ENCODE measurements at regions not wholly inside any gene's neighbourhood (a gene's known extent, or its start where the extent isn't known, plus 50 kb on each side); places are given as distances from the start of the nearest gene placed in this dataset.

DNA sequence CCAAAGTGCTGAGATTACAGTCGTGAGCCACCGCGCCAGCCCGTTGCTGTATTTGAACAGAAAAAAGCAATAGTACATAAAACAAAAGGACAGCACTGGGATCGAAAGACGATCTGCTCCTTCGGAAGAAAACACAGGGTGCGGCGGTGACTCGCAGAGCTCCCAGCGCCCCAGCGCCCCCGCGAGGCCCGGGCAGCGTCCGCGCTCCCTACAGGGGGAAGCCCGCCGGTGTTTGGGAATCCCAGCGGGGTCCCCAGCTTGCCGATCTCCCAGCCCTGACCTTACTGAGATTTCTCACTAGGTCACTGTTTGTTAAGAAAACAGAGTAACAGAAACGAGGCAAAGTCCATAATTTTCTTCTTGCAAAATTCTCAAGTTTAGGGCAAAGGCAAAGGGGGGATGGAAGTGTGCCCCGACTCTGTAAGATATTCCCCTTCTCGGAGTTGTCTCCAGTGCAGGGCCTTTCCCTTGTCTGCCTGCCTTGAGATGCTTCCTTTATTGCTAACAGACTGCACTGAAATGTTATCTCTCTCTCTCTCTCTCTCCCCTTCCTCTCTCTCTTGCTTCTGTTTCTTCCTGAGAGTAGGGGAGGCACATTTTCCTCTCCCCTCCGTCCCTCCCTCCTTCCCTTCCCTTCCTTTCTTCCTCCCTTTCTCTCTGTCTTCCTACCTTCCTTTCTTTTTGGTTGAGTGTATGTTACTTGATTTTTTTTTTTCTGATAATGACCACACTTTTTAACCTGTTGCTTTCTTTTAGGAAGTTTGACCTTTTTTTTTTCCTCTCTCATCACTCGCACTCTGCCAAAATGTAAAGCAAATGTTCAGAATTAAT is 91.9 kb downstream of the TMEM30B start:
- TF ChIP-seq JUND (IDR thresholded peaks at IDR 0.05; ENCODE audit: low read depth), result no peak
- in situ Hi-C loops (cut with HindIII; ENCODE audit: low pct_unique_long_range_greater_than_20kb, low sequenced_read_pairs), result no loop called here
- peak; percentile 60 to 61 for DNase-seq (ENCODE audit: low read depth in 1 of 2, low spot score in 1 of 2)

DNA sequence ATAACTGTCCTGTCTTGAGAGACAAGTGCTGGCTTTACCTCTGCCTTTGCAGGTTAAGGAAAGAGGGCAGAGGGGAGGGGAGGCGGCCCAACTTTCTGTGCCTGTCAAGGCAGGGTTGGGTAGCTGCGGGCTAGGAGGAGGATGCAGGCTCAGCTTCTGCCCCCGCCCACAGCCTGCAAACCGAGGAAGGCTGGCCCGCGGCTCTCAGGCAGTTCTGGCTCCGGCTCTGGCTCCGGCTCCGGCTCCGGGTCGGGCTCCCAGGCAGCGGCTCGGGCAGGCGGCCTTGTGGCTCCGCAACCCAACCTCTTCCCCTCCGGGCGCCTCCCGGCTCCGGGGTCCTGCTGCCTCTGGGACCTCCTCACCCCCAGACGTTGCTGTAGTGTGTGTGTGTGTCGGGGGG is 92.9 kb downstream of the TMEM30B start:
- in situ Hi-C loops (cut with HindIII; ENCODE audit: low pct_unique_long_range_greater_than_20kb, low sequenced_read_pairs), result no loop called here
- TF ChIP-seq JUND (IDR thresholded peaks at IDR 0.05; ENCODE audit: low read depth), result no peak
- DNase-seq (ENCODE audit: low read depth in 1 of 2, low spot score in 1 of 2), result peak in 1 of 2 experiments; percentile 29

GRCh38 chr14:61187196-61187905 is 93.8 kb downstream of the TMEM30B start:
- in situ Hi-C loops (cut with HindIII; ENCODE audit: low pct_unique_long_range_greater_than_20kb, low sequenced_read_pairs), result no loop called here
- DNase-seq (ENCODE audit: low read depth in 1 of 2, low spot score in 1 of 2), result no peak
- no peak for TF ChIP-seq JUND (IDR thresholded peaks at IDR 0.05; ENCODE audit: low read depth)

DNA sequence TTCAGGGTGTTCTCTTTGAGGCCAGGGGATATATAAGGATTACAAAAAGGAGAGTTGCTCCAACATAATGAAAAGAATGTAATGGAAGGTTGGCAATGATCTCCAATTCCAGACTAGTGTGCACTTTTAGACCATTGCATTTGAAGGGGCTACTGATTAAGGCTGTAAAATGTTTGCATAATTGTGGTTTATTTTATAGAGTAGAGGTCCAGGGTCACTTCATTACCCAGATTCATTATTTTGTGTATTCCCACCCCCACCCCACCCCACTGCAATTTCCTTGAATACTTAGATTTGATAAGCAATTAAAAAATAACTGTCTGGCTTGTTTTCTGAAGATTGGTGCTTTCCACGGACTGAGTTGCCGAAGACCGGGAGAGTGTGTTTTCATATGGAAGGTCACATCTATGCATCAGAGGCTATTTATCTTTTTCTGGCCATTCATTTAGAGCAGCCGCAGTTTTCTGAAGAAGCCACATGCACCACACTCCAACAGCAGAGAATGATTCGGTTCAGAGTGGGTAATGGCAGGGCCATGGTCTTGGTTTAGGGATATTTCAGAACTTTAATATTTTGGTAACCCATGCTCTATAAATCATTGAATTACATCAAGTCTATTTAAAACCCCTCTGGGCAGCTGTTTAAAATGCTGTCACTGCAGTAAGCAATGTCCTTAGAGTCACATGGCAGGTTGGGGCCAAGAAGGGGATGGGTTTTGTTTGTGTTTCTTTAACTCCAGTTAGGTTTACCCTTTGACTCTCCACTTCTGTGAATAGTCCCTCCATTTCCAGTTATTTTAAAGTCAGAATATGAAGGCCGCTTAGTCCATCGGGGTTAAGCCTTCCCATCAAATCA is 94.6 kb downstream of the TMEM30B start:
- DNase-seq (ENCODE audit: low read depth in 1 of 2, low spot score in 1 of 2), result no peak
- TF ChIP-seq JUND (IDR thresholded peaks at IDR 0.05; ENCODE audit: low read depth), result no peak
- in situ Hi-C loops (cut with HindIII; ENCODE audit: low pct_unique_long_range_greater_than_20kb, low sequenced_read_pairs), result no loop called here

DNA sequence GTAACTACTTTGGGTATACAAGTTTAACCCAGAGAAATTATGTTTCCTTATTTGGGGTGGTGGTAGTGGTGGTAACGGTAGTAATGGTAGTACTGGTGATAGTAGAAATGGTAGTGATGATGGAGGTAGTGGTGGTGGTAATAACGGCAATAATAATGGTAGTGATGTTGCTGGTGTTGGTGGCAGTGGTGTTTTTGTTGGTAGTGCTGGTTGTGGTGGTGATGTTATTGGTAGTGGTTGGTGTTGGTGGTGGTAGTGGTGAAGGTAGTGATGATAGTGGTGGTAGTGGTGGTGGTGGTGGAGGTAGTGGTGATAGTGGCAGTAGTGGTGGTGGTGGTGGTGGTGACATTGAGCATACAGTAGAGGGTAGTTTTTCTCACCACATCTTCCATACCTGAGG is 95.6 kb downstream of the TMEM30B start:
- in situ Hi-C loops (cut with HindIII; ENCODE audit: low pct_unique_long_range_greater_than_20kb, low sequenced_read_pairs), result no loop called here
- TF ChIP-seq JUND (IDR thresholded peaks at IDR 0.05; ENCODE audit: low read depth), result no peak
- no peak for DNase-seq (ENCODE audit: low read depth in 1 of 2, low spot score in 1 of 2)

DNA sequence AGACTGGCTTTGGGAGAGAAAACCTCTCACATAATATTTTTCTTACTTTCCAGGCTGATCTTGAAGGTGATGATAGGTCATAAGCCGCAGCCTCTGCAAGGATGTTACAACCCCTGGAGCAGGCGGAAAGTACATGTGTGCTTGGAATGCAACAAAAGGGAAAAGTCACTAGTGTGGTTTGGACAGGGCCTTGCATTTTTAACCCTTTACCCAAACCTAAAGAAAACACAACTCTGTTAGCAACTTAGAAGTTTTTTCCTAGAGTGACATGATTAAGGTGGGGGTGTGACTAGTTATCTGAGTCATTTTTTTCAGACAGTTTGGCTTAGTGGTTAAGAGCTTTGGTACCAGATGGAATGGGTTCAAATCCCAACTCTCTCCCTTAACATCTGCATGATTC is 97.0 kb downstream of the TMEM30B start:
- in situ Hi-C loops (cut with HindIII; ENCODE audit: low pct_unique_long_range_greater_than_20kb, low sequenced_read_pairs), result no loop called here
- no peak for DNase-seq (ENCODE audit: low read depth in 1 of 2, low spot score in 1 of 2)
- TF ChIP-seq JUND (IDR thresholded peaks at IDR 0.05; ENCODE audit: low read depth), result no peak

GRCh38 chr14:61183196-61183885 is 97.8 kb downstream of the TMEM30B start:
- DNase-seq (ENCODE audit: low read depth in 1 of 2, low spot score in 1 of 2), result no peak
- no peak for TF ChIP-seq JUND (IDR thresholded peaks at IDR 0.05; ENCODE audit: low read depth)
- in situ Hi-C loops (cut with HindIII; ENCODE audit: low pct_unique_long_range_greater_than_20kb, low sequenced_read_pairs), result no loop called here

- DNase-seq (ENCODE audit: low read depth in 1 of 2, low spot score in 1 of 2), result no peak
- no peak for TF ChIP-seq JUND (IDR thresholded peaks at IDR 0.05; ENCODE audit: low read depth)
- in situ Hi-C loops (cut with HindIII; ENCODE audit: low pct_unique_long_range_greater_than_20kb, low sequenced_read_pairs), result no loop called here
Observed at GRCh38 chr14:61179796-61180398, 101.2 kb downstream of the TMEM30B start.

DNA sequence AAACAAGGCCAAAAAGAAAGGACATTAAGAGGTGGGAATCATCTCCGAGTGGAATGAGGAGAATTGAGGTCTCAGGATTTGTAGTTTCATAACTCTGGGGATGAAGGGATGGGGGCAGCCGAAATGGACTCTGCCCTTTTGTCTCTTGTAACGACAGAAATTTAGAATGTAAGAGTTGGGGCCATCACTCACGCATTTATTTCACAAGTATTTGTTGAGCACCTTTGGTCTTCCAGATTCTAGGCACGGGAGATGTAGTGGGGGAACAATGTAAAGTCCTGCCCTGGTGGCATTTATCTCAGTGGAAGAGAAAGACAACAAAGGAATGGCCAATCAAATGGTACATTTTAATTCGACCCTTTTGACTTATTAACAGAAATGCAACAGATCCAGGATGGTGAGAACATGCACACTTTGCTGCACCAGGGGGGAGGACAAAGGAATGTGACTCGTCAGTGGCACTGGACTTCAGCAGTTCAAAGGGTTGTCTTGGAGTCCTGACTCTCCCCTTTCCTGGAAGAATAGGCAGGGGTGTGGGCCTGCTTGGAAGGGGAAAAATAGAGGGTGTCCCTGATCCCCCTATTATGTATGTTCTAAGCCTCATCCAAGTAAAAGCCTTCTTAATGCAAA is 102.0 kb downstream of the TMEM30B start:
- in situ Hi-C loops (cut with HindIII; ENCODE audit: low pct_unique_long_range_greater_than_20kb, low sequenced_read_pairs), result no loop called here
- DNase-seq (ENCODE audit: low read depth in 1 of 2, low spot score in 1 of 2), result no peak
- TF ChIP-seq JUND (IDR thresholded peaks at IDR 0.05; ENCODE audit: low read depth), result no peak

- no peak for TF ChIP-seq JUND (IDR thresholded peaks at IDR 0.05; ENCODE audit: low read depth)
- no peak for DNase-seq (ENCODE audit: low read depth in 1 of 2, low spot score in 1 of 2)
- in situ Hi-C loops (cut with HindIII; ENCODE audit: low pct_unique_long_range_greater_than_20kb, low sequenced_read_pairs), result no loop called here
Observed at GRCh38 chr14:61178226-61179060, 102.7 kb downstream of the TMEM30B start.
